Thyroid gland (tissue), 4 donors: ENCODE measurements at regions not wholly inside any gene's neighbourhood (a gene's known extent, or its start where the extent isn't known, plus 50 kb on each side); places are given as distances from the start of the nearest gene placed in this dataset.

Source experiments
- DNase-seq, 2 donors: peaks; one replicate each; pipeline ENCODE4 v3.0.0-alpha.2; 2019
- H3K27ac ChIP-seq, 3 donors: fragments of 200-600 bp; sonication (generic); 1 replicate in 2 of 3; 2 replicates in 1 of 3; pipeline ENCODE4 v1.5.1; 2016 to 2019; ENCODE audit warnings: mild to moderate bottlenecking in 1 of 3, moderate library complexity in 1 of 3
- H3K27me3 ChIP-seq: fragments of 200-600 bp; sonication (generic); one replicate; pipeline ENCODE4 v1.5.1; 2019
- H3K36me3 ChIP-seq, 2 donors: fragments of 200-600 bp; sonication (generic); one replicate each; pipeline ENCODE4 v1.5.1; 2016 to 2019
- H3K4me1 ChIP-seq, 2 donors: fragments of 200-600 bp; sonication (generic); one replicate each; pipeline ENCODE4 v1.5.1; 2017 to 2019
- H3K4me3 ChIP-seq, 3 donors: fragments of 200-600 bp; sonication (generic); replicated peaks in 1 of 3; 1 replicate in 2 of 3; 2 replicates in 1 of 3; pipeline ENCODE4 v1.5.1; 2016; ENCODE audit warnings: mild to moderate bottlenecking in 1 of 3
- H3K9me3 ChIP-seq: fragments of 200-600 bp; sonication (generic); one replicate; pipeline ENCODE4 v1.5.1; 2017
- POLR2A ChIP-seq, 2 donors: fragments of 450-650 bp; IDR thresholded peaks; one replicate each; pipeline ENCODE4 v1.6.1; 2017; ENCODE audit warnings: antibody characterized with exemption in 2 of 2, mild to moderate bottlenecking in 2 of 2, moderate library complexity in 1 of 2
- WGBS, 2 donors: methylation state at CpG; one replicate each; pipeline ENCODE4 v1.1.5; 2017; 5-methylcytosine and 5-hydroxymethylcytosine counted together
- intact Hi-C: fragments of 100-400 bp; cut with DNase I; formaldehyde crosslinking; loops from one replicate; pipeline ENCODE4 v1.15.1; 2023
- TF ChIP-seq, protein P1 (sequence below), 6 experiments: fragments of 200-600 bp in 3 of 6; fragments of 450-650 bp in 3 of 6; sonication (generic) in 3 of 6; IDR thresholded peaks; one replicate each; pipeline ENCODE4 v1.5.1; 2016 to 2019; ENCODE audit warnings: antibody characterized with exemption in 6 of 6, mild to moderate bottlenecking in 2 of 6, inconsistent platforms in 1 of 6, moderate library complexity in 1 of 6

GRCh38 chr20:48471759-48472408, 355.9 kb downstream of the PREX1 start:
- Histone ChIP-seq H3K9me3 (no peaks in the 10 kb centered on the region), H3K4me3 (no peak overlapping the region), H3K27ac (no peak overlapping the region), H3K27me3 (no peaks in the 10 kb centered on the region), H3K36me3 (no peaks in the 10 kb centered on the region), H3K4me1 (no peaks in the 10 kb centered on the region)
- TF ChIP-seq POLR2A (IDR thresholded peaks at IDR 0.05), result no peak
- TF ChIP-seq, protein P1, sequence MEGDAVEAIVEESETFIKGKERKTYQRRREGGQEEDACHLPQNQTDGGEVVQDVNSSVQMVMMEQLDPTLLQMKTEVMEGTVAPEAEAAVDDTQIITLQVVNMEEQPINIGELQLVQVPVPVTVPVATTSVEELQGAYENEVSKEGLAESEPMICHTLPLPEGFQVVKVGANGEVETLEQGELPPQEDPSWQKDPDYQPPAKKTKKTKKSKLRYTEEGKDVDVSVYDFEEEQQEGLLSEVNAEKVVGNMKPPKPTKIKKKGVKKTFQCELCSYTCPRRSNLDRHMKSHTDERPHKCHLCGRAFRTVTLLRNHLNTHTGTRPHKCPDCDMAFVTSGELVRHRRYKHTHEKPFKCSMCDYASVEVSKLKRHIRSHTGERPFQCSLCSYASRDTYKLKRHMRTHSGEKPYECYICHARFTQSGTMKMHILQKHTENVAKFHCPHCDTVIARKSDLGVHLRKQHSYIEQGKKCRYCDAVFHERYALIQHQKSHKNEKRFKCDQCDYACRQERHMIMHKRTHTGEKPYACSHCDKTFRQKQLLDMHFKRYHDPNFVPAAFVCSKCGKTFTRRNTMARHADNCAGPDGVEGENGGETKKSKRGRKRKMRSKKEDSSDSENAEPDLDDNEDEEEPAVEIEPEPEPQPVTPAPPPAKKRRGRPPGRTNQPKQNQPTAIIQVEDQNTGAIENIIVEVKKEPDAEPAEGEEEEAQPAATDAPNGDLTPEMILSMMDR (IDR thresholded peaks at IDR 0.05), result no peak
- 66 to 67% methylated on average over 9 of the region's 9 CpGs for WGBS, 2 donors
- DNase-seq, result no peak
- intact Hi-C loops, result no loop called here

- 56 to 81% methylated on average over 5 of the region's 5 CpGs for WGBS, 2 donors
- no peak for DNase-seq
- Histone ChIP-seq H3K27ac (no peak overlapping the region), H3K36me3 (no peaks in the 10 kb centered on the region), H3K27me3 (no peaks in the 10 kb centered on the region), H3K4me1 (no peaks in the 10 kb centered on the region), H3K4me3 (no peak overlapping the region), H3K9me3 (no peaks in the 10 kb centered on the region)
- TF ChIP-seq, protein P1 (IDR thresholded peaks at IDR 0.05), result no peak
- TF ChIP-seq POLR2A (IDR thresholded peaks at IDR 0.05), result no peak
- intact Hi-C loops, result no loop called here
These were observed 356.6 kb downstream of the PREX1 start for GRCh38 chr20:48471176-48471575.

DNA sequence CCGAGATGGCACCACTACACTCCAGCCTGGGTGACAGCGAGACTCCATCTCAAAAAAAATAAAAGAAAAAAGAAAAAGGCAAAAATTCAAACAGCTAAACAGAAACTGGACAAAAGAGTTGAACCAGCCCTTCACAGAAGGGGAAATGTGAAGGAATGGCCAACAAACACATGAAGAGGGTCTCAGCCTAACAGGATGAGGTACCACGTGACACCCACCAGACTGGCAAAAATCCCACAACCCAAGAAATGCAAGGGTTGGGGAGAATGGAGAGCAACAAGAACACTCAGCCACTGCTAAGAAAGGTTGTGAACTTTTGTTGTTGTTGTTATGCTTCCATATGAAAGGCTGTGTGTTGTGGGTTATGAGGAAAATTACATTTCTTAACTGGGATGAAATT, 357.7 kb downstream of the PREX1 start:
- Histone ChIP-seq H3K36me3 (no peaks in the 10 kb centered on the region), H3K27ac (no peak overlapping the region), H3K9me3 (no peaks in the 10 kb centered on the region), H3K4me3 (no peak overlapping the region), H3K4me1 (no peaks in the 10 kb centered on the region), H3K27me3 (no peaks in the 10 kb centered on the region)
- TF ChIP-seq, protein P1 (IDR thresholded peaks at IDR 0.05), result no peak
- no peak for TF ChIP-seq POLR2A (IDR thresholded peaks at IDR 0.05)
- intact Hi-C loops, result no loop called here
- no peak for DNase-seq
- 87 to 94% methylated on average over 3 of the region's 3 CpGs for WGBS, 2 donors

DNA sequence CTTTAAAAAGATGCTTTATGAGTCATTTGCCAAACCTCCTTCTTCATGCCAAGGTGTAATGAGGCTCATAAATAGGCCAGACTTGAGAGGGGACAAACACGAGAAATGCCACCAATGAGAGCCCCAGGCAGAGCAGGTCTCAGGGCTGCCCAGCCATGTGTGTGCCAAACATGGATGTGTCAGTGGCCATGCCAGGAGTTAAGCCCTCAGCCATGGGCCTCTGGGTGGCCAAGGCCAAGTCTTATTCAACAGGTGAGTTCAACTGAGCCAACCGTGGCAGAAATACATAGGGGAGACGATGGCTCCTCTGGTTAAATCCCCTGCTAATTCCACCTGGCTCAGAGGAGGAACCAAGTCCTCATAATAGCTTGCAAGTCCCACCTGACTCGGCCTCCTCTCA, 358.8 kb downstream of the PREX1 start:
- Histone ChIP-seq H3K4me1 (no peaks in the 10 kb centered on the region), H3K4me3 (no peak overlapping the region)

GRCh38 chr20:48468571-48468970, 359.2 kb downstream of the PREX1 start:
- no peaks in the 10 kb centered on the region for H3K9me3 ChIP-seq
- H3K36me3 ChIP-seq, result no peaks in the 10 kb centered on the region
- no peak overlapping the region for H3K4me3 ChIP-seq
- DNase-seq, result no peak
- no peaks in the 10 kb centered on the region for H3K4me1 ChIP-seq
- 80 to 94% methylated on average over 5 of the region's 5 CpGs for WGBS, 2 donors
- no peak overlapping the region for H3K27ac ChIP-seq
- intact Hi-C loops, result no loop called here
- TF ChIP-seq, protein P1 (IDR thresholded peaks at IDR 0.05), result no peak
- TF ChIP-seq POLR2A (IDR thresholded peaks at IDR 0.05), result no peak
- H3K27me3 ChIP-seq, result no peaks in the 10 kb centered on the region

More for the DNA sequence above, 358.8 kb downstream of the PREX1 start:
- WGBS, 2 donors, result 95 to 100% methylated on average over 4 of the region's 4 CpGs
- intact Hi-C loops, result no loop called here
- H3K9me3 ChIP-seq, result no peaks in the 10 kb centered on the region
- H3K27me3 ChIP-seq, result no peaks in the 10 kb centered on the region
- DNase-seq, result no peak
- H3K27ac ChIP-seq, result no peak overlapping the region
- no peaks in the 10 kb centered on the region for H3K36me3 ChIP-seq
- TF ChIP-seq, protein P1 (IDR thresholded peaks at IDR 0.05), result no peak
- TF ChIP-seq POLR2A (IDR thresholded peaks at IDR 0.05), result no peak
